ENCODE measurements at regions not wholly inside any gene's neighbourhood (a gene's known extent, or its start where the extent isn't known, plus 50 kb on each side); places are given as distances from the start of the nearest gene placed in this dataset.

DNA sequence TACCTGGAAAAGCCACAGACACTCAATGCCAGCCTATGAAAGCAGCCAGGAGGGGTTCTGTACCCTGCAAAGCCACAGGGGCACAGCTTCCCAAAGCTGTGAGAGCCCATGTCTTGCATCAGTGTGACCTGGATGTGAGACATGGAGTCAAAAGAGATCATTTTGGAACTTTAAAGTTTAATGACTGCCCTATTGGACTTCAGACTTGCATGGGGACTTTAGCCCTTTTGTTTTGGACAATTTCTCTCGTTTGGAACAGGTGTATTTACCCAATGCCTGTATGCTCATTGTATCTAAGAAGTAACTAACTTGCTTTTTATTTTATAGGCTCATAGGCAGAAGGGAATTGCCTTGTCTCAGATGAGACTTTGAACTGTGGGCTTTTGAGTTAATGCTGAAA is 244.9 kb upstream of the TYRP1 start:
- TF ChIP-seq, protein P1, sequence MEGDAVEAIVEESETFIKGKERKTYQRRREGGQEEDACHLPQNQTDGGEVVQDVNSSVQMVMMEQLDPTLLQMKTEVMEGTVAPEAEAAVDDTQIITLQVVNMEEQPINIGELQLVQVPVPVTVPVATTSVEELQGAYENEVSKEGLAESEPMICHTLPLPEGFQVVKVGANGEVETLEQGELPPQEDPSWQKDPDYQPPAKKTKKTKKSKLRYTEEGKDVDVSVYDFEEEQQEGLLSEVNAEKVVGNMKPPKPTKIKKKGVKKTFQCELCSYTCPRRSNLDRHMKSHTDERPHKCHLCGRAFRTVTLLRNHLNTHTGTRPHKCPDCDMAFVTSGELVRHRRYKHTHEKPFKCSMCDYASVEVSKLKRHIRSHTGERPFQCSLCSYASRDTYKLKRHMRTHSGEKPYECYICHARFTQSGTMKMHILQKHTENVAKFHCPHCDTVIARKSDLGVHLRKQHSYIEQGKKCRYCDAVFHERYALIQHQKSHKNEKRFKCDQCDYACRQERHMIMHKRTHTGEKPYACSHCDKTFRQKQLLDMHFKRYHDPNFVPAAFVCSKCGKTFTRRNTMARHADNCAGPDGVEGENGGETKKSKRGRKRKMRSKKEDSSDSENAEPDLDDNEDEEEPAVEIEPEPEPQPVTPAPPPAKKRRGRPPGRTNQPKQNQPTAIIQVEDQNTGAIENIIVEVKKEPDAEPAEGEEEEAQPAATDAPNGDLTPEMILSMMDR (IDR thresholded peaks at IDR 0.05), result no peak
- TF ChIP-seq POLR2AphosphoS5 (IDR thresholded peaks at IDR 0.05) (no peak), POLR2A (IDR thresholded peaks at IDR 0.05) (no peak), EP300 (IDR thresholded peaks at IDR 0.05; ENCODE audit: low read depth) (no peak)
- H3K27ac ChIP-seq, result no peak overlapping the region
- H3K4me1 ChIP-seq, result no peaks in the 10 kb centered on the region
- no peaks in the 10 kb centered on the region for H3K9me3 ChIP-seq
- no peak for DNase-seq
- no peaks in the 10 kb centered on the region for H3K27me3 ChIP-seq
- in situ Hi-C loops (cut with MboI; ENCODE audit: low pct_ligation_motif_present in 1 of 4, low pct_unique_long_range_greater_than_20kb in 1 of 4, low sequenced_read_pairs in 3 of 4) (loop anchor here in 1 of 4 donors (10.0 kb wide), 1 partner anchor 63 kb away; no protein-coding TSS in a partner anchor), intact Hi-C loops (cut with DNase I; ENCODE audit: low total_unique reads) (no loop called here)
- H3K36me3 ChIP-seq, result no peaks in the 10 kb centered on the region
- H3K4me3 ChIP-seq, result no peak overlapping the region
- WGBS, 2 donors (ENCODE audit: low coverage in 1 of 2), result 25 to 39% methylated on average over 1 of the region's 1 CpG

GRCh38 chr9:12457237-12457636 is 235.9 kb upstream of the TYRP1 start:
- TF ChIP-seq POLR2AphosphoS5 (IDR thresholded peaks at IDR 0.05), result no peak
- TF ChIP-seq, protein P1 (IDR thresholded peaks at IDR 0.05), result no peak
- TF ChIP-seq POLR2A (IDR thresholded peaks at IDR 0.05), result no peak
- no peak for TF ChIP-seq EP300 (IDR thresholded peaks at IDR 0.05; ENCODE audit: low read depth)
- no peak overlapping the region for H3K27ac ChIP-seq
- no peak overlapping the region for H3K4me3 ChIP-seq
- H3K9me3 ChIP-seq, result no peaks in the 10 kb centered on the region
- no peak for DNase-seq
- intact Hi-C loops (cut with DNase I; ENCODE audit: low total_unique reads), result no loop called here
- in situ Hi-C loops (cut with MboI; ENCODE audit: low pct_ligation_motif_present in 1 of 4, low pct_unique_long_range_greater_than_20kb in 1 of 4, low sequenced_read_pairs in 3 of 4), result no loop called here
- no peaks in the 10 kb centered on the region for H3K27me3 ChIP-seq
- 96 to 100% methylated on average over 1 of the region's 1 CpG for WGBS, 2 donors (ENCODE audit: low coverage in 1 of 2)
- no peaks in the 10 kb centered on the region for H3K36me3 ChIP-seq
- no peaks in the 10 kb centered on the region for H3K4me1 ChIP-seq

GRCh38 chr9:12461763-12462460 is 231.3 kb upstream of the TYRP1 start:
- WGBS, 2 donors (ENCODE audit: low coverage in 1 of 2), result 71 to 87% methylated on average over 2 of the region's 2 CpGs
- no peak for TF ChIP-seq POLR2AphosphoS5 (IDR thresholded peaks at IDR 0.05)
- no peak for TF ChIP-seq EP300 (IDR thresholded peaks at IDR 0.05; ENCODE audit: low read depth)
- no peak for TF ChIP-seq POLR2A (IDR thresholded peaks at IDR 0.05)
- TF ChIP-seq, protein P1 (IDR thresholded peaks at IDR 0.05), result no peak
- H3K36me3 ChIP-seq, result no peaks in the 10 kb centered on the region
- H3K4me1 ChIP-seq, result no peaks in the 10 kb centered on the region
- no peak for DNase-seq
- no peak overlapping the region for H3K4me3 ChIP-seq
- H3K9me3 ChIP-seq, result no peaks in the 10 kb centered on the region
- no peak overlapping the region for H3K27ac ChIP-seq
- H3K27me3 ChIP-seq, result no peaks in the 10 kb centered on the region
- intact Hi-C loops (cut with DNase I; ENCODE audit: low total_unique reads) (no loop called here), in situ Hi-C loops (cut with MboI; ENCODE audit: low pct_ligation_motif_present in 1 of 4, low pct_unique_long_range_greater_than_20kb in 1 of 4, low sequenced_read_pairs in 3 of 4) (no loop called here)

DNA sequence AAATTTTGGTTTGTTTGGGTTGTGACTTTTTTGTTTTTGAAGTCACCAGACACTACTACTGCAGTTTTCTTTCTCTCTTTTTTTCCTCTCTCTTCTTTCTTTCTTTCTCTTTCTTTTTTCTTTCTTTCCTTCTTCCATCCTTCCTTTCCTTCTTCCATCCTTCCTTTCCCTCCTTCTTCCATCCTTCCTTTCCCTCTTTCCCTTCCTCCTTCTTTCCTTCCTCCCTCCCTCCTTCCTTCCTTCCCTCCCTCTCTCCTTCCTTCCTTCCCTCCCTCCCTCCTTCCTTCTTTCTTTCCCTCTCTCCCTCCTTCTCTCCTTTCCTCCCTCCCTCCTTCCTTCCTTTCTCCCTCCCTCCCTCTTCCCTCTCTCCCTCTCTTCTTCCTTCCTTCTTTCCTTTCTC is 230.3 kb upstream of the TYRP1 start:
- Histone ChIP-seq H3K4me3 (no peak overlapping the region), H3K9me3 (no peaks in the 10 kb centered on the region), H3K27me3 (no peaks in the 10 kb centered on the region), H3K4me1 (no peaks in the 10 kb centered on the region), H3K27ac (no peak overlapping the region), H3K36me3 (no peaks in the 10 kb centered on the region)
- TF ChIP-seq POLR2AphosphoS5 (IDR thresholded peaks at IDR 0.05), result no peak
- TF ChIP-seq EP300 (IDR thresholded peaks at IDR 0.05; ENCODE audit: low read depth), result no peak
- TF ChIP-seq POLR2A (IDR thresholded peaks at IDR 0.05), result no peak
- TF ChIP-seq, protein P1 (IDR thresholded peaks at IDR 0.05), result no peak
- intact Hi-C loops (cut with DNase I; ENCODE audit: low total_unique reads), result no loop called here
- in situ Hi-C loops (cut with MboI; ENCODE audit: low pct_ligation_motif_present in 1 of 4, low pct_unique_long_range_greater_than_20kb in 1 of 4, low sequenced_read_pairs in 3 of 4), result no loop called here
- DNase-seq, result no peak

Measured in transverse colon (tissue), 4 donors.